Globus pallidus (tissue), 1 donor: ENCODE measurements at regions not wholly inside any gene's neighbourhood (a gene's known extent, or its start where the extent isn't known, plus 50 kb on each side); places are given as distances from the start of the nearest gene placed in this dataset.

Source experiments
- DNase-seq: peaks from one replicate; pipeline ENCODE4 v3.0.0-alpha.2; 2015; ENCODE audit warnings: low spot score

DNA sequence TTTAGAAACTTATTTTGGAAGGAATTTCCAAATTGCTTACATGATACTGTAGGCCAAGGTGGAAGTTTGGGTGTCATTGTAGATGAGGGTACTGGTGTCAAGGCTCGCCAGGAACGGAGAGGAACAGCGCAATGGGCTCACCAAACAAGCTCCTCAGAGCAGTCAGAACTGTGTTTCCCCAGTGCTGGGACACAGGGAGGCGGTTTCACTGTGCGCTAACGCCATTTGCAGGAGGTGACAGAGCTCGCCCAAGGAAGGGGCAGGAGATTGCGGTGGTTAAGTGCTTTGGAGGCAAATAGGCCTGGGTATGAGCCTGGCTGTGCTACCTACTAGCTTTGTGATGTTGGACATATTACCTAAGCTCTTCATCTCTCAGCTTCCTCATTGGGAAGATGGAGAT lies 57.3 kb downstream of the HHEX start:
- no peak for DNase-seq

GRCh38 chr10:92747600-92747999 lies 57.8 kb downstream of the HHEX start:
- no peak for DNase-seq

GRCh38 chr10:92750791-92751533 lies 61.2 kb downstream of the HHEX start:
- no peak for DNase-seq

GRCh38 chr10:92751534-92751811 lies 61.7 kb downstream of the HHEX start:
- DNase-seq: no peak

DNA sequence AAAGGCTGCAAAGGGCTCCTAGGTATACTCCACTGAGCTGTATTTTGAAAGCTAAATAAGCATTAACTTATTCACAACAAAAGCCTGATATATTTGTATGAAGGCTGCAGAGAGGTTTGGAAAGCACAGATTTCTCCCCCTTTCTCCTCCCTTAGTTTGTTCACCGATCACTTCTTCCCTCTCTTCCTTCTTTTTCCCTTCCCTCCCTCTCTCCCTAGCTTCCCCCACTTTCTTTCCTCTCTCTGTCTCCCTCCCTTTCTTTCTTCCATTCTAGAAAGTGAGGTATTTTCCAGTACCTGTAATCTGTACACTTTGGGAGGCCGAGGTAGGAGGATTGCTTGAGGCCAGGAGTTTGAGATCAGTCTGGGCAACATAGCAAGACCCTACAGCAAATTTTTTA lies 62.1 kb downstream of the HHEX start:
- no peak for DNase-seq

DNA sequence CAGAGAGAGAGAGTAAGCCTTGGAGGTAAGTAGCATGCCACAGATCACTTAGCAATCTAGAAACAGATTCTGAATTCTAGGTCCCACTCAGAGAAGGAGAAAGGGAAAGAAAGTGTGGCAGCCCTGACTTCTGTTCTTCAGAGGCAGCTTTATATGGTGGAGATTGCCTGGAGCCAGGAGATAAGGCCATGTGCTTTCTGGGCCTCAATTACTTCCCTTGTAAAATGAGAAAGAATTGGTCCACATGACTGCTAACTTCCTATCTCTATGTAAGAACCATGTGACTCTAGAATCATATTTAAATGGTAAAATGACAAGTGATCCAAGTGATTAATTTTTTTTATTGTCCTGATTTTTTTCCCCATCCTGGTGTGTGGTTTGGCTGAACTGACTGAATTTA lies 64.1 kb downstream of the HHEX start:
- no peak for DNase-seq

DNA sequence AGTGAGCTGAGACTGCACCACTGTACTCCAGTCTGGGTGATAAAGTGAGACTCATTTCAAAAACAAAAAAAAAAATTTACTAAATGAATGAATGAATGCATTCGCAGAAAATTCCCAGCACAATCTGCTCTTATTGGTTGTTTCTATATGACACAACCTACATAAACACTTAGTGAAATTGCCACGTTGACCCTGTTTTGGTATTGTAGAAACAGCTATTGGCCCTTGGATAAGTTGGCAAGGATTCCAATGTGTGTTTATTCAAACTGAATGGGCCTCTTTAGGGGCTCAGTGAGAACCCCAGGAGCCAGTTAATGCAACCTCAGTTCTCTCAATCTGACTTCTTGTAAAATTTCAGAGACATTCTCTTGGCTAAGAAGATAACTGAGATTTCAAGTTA lies 66.0 kb downstream of the HHEX start:
- no peak for DNase-seq

GRCh38 chr10:92756201-92757065 lies 66.7 kb downstream of the HHEX start:
- DNase-seq: peak; percentile 22

DNA sequence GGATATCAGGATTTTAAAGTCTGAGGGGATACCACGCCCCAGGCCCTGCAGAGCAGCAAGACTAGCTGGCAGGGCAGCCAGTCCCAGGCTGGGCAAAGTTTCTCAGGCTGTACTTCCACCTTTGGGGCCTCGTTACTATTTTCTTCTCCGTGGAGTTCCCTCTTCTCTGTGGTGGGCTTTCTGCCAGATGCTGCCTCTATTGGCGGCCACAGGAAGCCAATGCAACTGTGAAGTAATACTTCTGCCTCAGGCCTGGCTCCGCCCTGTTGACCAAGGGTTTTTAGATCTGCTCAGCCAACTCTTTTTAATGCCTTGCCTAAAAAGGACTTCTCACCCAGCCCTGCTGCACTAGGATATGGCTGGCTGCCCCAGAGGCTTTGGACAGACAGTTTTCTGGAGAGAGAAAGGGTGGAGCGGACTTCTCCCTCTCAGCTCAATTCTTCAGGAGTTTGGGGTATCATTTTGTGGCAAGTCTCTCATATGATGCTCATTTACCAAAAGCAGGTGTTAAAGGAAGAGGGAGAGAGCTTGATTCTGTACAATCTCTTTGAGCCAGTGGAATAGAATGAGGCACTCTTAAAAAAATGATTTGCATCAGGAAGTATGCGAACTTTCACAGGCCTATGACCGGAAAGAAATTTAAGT lies 67.4 kb downstream of the HHEX start:
- DNase-seq: peak; percentile 69

DNA sequence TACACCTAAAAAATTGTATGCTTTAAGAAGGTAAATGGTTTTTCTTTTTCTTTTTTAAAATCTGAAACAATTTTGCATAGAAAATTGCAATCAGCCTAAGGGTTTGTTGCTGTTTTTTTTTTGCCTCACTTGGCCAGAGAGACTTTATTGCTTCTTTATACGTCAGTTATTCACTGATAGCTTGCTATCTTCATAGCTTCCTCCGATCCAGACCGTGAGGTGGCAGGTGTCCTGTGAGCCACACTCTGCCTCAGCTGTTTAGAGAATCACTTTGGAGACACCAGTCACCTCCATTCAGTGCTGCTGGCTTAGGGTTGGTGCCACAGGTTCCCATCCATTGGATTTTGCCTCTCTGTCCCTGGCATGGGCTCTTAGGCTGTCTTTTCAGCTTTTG lies 68.0 kb downstream of the HHEX start:
- DNase-seq: no peak

- DNase-seq: no peak
Measured at GRCh38 chr10:92758594-92758993, 68.8 kb downstream of the HHEX start.

GRCh38 chr10:92760609-92761008 lies 70.9 kb downstream of the HHEX start:
- no peak for DNase-seq

DNA sequence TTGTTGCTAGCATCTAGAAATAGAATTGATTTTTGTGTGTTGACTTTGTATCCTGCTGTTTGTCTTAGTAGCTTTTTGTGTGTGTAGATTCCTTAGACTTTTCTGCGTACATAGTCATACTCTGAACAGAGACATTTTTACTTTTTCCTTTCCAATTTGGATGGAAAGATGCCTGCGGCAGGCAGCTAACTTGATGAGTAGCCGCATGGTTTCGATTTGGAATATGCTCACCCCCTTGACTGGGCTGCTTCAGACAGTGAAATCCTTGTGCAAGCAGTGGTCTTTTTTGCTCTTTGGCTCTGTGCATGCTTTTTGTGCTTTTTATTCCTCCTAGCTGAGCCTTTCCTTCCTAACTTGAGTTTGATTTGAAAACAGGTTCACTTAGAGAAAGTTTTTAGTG lies 71.8 kb downstream of the HHEX start:
- DNase-seq: no peak

DNA sequence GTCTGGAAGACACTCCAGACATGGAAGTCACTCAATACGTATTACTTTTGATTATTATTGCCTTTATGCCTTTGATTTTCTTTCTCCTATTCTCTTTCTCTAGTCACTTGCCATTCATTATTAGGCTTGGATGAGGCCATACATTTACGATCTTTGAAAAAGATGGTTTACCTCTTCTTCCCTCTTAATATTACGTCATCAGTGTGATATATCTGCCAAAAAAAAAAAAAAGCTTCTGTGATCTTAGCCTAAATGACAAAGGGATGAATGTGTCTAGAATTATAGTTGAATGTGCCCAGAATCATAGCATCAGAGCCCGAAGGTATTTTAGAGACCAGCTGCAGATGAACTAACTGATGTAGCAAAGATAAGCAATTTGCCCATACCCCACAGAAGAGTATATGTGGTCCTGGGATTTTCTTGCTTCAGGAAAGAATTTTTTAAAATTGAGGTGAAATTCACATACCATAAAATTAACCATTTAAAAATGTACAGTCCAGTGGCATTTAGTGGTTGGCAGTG lies 73.9 kb downstream of the HHEX start:
- DNase-seq: no peak

DNA sequence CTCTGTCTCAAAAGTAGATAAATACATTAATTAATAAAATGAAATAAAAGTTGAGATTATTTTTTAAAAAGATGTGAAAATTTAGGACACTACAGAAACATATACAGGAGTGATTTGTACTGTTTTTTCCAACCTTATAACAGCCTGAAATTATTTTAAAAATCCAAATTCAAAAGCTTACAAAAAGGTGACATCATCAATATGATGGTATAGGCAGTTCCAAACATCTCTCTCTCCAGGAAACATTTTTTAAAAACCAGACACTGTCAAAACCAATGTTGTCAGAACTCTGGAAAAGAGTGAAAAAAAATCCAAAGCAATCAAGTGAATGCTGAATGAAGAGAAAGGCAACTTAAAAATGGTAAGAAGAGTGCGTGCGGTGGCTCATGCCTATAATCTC lies 76.7 kb downstream of the HHEX start:
- DNase-seq: no peak

- no peak for DNase-seq
Measured at GRCh38 chr10:92768104-92768503, 78.3 kb downstream of the HHEX start.

DNA sequence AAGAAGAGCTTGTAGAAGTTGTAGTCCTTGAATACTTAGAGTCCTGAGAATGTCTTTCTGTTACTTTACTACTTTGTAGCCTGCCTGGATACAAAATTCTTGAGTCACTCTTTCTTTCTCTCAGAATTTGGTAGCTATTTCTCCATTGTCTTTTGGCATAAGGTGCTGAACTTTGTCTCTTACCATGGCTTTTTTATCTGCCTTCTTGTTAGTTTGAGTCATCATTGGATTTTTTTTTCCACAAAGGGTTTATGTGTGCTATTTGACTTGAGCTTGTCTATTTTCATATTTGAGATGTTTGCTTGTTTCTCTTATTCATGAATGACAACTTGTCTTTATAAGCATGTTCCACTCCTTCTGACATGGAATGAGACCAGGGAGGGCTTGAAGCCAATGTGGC lies 74.5 kb upstream of the EXOC6 start:
- no peak for DNase-seq

DNA sequence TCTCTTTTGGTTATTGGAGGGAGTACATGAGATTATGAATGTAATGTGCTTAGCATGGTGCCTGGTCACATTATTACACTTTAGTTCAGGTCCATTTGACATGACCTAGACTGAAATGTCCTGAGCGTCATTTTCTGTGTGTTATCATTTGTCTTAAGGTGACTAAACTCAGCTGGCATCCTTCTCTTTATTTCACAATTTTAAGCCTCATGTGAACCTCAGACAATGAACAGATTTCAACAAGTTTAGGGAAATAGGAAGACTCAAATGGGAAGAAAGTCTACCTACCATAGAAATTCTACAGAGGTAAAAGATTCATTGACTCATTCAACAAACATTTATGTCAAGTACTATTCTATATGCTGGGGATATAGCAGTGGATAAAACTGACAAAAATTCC lies 70.2 kb upstream of the EXOC6 start:
- DNase-seq: no peak

DNA sequence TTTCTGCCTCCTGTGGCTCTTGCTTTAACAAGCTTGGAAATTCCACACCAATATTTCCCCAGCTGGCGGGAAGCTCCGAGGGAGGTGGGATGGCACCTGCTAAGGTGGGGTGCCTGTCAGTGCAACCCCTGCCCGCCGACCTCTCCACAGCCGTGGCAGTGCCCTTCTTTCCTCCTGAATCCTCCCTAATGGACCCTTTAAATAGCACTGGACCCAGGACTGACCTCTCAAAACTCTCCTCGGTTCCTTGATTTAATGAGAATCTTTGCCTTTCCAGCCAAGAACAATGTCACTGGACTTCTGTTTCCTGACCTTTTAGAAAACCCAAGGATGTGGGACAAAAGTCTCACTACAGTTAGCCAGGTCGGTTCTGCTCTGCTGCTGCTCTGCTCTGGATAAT lies 63.2 kb upstream of the EXOC6 start:
- no peak for DNase-seq

DNA sequence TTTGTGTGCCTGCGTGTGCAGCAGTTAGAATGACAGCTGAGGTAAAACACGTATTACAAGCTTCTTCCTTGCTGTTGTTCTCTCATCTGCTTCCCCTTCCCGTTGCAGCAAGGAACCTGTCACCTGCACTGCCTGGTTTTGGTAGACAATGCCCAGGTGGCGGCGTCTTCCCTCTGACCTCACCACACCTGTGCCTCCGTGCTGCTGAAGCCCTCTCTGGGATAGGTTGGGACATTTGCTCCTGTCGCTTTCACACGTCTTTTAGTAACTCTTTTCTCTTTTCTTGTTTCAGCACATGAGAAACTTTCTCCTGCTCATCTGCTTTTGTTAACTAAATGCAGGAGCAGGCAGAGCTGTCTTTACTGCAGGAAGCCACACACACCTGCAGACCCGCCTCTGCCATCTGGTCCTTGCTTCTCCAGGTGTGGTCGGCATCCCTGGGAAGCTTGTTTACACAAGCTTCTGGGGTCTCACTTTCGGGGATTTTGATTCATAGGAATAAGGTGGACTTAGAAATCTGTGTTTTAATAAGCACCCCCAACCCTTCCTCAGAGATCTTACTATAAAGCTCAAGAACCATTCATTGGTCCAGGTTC lies 60.7 kb upstream of the EXOC6 start:
- DNase-seq: no peak

DNA sequence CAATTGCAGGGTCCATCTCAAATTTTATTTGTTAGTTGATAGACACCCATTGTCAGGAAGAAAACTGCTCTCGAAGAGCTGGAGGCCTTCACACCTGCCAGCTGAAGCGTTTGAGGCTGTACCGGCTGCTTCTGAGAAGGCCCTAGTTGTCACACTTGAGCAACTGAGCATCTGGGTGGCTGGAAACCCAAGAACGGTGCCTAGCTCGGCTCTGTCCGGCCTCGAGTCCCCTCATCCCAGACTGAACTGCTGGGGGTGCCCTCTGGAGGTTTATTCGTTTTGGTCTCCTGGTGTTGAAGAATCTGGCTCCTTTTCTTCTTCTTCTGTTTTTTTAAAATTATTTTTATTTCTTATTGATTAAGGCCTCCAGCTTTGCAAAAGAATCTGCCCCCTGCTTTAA lies 59.3 kb upstream of the EXOC6 start:
- no peak for DNase-seq

DNA sequence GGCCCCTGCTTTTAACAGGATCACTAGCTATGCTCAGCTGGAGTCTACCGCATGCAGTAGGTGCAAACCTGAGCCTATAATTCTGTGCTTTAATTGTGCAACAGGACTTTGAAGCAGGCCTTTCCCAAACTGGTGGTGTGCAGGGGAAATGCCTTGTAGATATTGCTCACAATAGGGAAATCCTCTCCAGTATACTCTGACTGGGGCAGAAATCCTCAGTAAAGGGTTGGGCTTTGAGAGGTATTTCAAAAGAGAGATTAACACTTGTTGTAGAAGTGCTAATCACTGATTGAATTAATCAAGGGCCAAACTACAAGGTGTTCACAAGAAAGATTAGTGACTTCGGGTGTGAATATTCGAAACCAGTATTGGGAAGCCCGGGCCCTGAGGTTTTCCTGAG lies 58.5 kb upstream of the EXOC6 start:
- no peak for DNase-seq

- no peak for DNase-seq
Measured at GRCh38 chr10:92790440-92790839, 57.9 kb upstream of the EXOC6 start.
